ENCODE measurements at regions not wholly inside any gene's neighbourhood (a gene's known extent, or its start where the extent isn't known, plus 50 kb on each side); places are given as distances from the start of the nearest gene placed in this dataset.

DNA sequence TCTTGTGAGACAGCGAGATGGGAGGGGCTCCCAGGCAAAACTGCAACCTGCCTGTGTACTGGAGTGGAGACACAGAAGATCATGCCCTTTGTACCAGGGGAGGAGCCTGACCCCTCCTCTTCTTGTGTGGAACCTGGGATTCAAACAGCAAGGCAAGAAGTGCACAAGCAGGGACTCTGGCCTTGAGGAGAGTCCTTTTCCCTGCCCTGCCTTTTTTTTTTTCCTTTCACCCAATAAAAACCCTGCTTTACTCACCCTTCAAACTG lies 251.8 kb upstream of the OPRM1 start (continued):
- TF ChIP-seq, protein P1, sequence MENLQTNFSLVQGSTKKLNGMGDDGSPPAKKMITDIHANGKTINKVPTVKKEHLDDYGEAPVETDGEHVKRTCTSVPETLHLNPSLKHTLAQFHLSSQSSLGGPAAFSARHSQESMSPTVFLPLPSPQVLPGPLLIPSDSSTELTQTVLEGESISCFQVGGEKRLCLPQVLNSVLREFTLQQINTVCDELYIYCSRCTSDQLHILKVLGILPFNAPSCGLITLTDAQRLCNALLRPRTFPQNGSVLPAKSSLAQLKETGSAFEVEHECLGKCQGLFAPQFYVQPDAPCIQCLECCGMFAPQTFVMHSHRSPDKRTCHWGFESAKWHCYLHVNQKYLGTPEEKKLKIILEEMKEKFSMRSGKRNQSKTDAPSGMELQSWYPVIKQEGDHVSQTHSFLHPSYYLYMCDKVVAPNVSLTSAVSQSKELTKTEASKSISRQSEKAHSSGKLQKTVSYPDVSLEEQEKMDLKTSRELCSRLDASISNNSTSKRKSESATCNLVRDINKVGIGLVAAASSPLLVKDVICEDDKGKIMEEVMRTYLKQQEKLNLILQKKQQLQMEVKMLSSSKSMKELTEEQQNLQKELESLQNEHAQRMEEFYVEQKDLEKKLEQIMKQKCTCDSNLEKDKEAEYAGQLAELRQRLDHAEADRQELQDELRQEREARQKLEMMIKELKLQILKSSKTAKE (CRISPR knock-in tag; IDR thresholded peaks at IDR 0.05; ENCODE audit: borderline replicate concordance) = no peak
- TF ChIP-seq CBX5 (CRISPR knock-in tag; IDR thresholded peaks at IDR 0.05; ENCODE audit: borderline replicate concordance) = no peak
- TF ChIP-seq ZSCAN29 (CRISPR knock-in tag; conservative IDR thresholded peaks at IDR 0.05) = no peak
- no peak for TF ChIP-seq ELF3 (CRISPR knock-in tag; IDR thresholded peaks at IDR 0.05)
- 0 out of 2 replicates have a peak, but pooled peaks have one; percentile 37 for TF ChIP-seq SP5 (CRISPR knock-in tag; IDR thresholded peaks at IDR 0.05; ENCODE audit: borderline replicate concordance, low read depth)
- TF ChIP-seq, protein P2, sequence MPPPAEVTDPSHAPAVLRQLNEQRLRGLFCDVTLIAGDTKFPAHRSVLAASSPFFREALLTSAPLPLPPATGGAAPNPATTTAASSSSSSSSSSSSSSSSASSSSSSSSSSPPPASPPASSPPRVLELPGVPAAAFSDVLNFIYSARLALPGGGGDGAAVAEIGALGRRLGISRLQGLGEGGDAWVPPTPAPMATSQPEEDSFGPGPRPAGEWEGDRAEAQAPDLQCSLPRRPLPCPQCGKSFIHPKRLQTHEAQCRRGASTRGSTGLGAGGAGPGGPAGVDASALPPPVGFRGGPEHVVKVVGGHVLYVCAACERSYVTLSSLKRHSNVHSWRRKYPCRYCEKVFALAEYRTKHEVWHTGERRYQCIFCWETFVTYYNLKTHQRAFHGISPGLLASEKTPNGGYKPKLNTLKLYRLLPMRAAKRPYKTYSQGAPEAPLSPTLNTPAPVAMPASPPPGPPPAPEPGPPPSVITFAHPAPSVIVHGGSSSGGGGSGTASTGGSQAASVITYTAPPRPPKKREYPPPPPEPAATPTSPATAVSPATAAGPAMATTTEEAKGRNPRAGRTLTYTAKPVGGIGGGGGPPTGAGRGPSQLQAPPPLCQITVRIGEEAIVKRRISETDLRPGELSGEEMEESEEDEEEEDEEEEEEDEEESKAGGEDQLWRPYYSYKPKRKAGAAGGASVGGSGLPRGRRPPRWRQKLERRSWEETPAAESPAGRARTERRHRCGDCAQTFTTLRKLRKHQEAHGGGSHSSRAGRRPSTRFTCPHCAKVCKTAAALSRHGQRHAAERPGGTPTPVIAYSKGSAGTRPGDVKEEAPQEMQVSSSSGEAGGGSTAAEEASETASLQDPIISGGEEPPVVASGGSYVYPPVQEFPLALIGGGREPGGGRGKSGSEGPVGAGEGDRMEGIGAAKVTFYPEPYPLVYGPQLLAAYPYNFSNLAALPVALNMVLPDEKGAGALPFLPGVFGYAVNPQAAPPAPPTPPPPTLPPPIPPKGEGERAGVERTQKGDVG (CRISPR knock-in tag; IDR thresholded peaks at IDR 0.05; ENCODE audit: borderline replicate concordance) = no peak
- no peak for TF ChIP-seq MATR3 (CRISPR knock-in tag; IDR thresholded peaks at IDR 0.05)
- no peak for TF ChIP-seq REPIN1 (CRISPR knock-in tag; IDR thresholded peaks at IDR 0.05; ENCODE audit: borderline replicate concordance, low read depth)
- TF ChIP-seq ZMYM4 (CRISPR knock-in tag; IDR thresholded peaks at IDR 0.05) = 0 out of 2 replicates have a peak, but pooled peaks have one; percentile 17
- TF ChIP-seq ZNF207 (IDR thresholded peaks at IDR 0.05; ENCODE audit: borderline replicate concordance) = no peak
- TF ChIP-seq, protein P3, sequence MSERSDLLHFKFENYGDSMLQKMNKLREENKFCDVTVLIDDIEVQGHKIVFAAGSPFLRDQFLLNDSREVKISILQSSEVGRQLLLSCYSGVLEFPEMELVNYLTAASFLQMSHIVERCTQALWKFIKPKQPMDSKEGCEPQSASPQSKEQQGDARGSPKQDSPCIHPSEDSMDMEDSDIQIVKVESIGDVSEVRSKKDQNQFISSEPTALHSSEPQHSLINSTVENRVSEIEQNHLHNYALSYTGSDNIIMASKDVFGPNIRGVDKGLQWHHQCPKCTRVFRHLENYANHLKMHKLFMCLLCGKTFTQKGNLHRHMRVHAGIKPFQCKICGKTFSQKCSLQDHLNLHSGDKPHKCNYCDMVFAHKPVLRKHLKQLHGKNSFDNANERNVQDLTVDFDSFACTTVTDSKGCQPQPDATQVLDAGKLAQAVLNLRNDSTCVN (CRISPR knock-in tag; IDR thresholded peaks at IDR 0.05; ENCODE audit: borderline replicate concordance) = peak; percentile 95
- no peak for TF ChIP-seq NFYB (CRISPR knock-in tag; IDR thresholded peaks at IDR 0.05)
- no peak for TF ChIP-seq FIP1L1 (IDR thresholded peaks at IDR 0.05; ENCODE audit: borderline replicate concordance, insufficient read depth, low read depth, low read length)
- TF ChIP-seq MXD4 (CRISPR knock-in tag; IDR thresholded peaks at IDR 0.05) = no peak
- no peak for TF ChIP-seq ZNF33A (CRISPR knock-in tag; IDR thresholded peaks at IDR 0.05; ENCODE audit: borderline replicate concordance)
- TF ChIP-seq JUN (CRISPR knock-in tag; IDR thresholded peaks at IDR 0.05) = no peak
- no peak for TF ChIP-seq ZNF720 (CRISPR knock-in tag; IDR thresholded peaks at IDR 0.05)
- TF ChIP-seq HNRNPUL1 (IDR thresholded peaks at IDR 0.05; ENCODE audit: low read depth, low read length) = no peak
- TF ChIP-seq HNF4G (IDR thresholded peaks at IDR 0.05; ENCODE audit: borderline replicate concordance, low read depth, low read length) = peak; percentile 40; the same call in 1 of the 2 replicates
- TF ChIP-seq HNF4G (CRISPR knock-in tag; IDR thresholded peaks at IDR 0.05; ENCODE audit: borderline replicate concordance, low read depth) = 0 out of 2 replicates have a peak, but pooled peaks have one; percentile 51
- TF ChIP-seq ZNF501 (CRISPR knock-in tag; IDR thresholded peaks at IDR 0.05) = no peak
- no peak for TF ChIP-seq MZF1 (CRISPR knock-in tag; IDR thresholded peaks at IDR 0.05; ENCODE audit: borderline replicate concordance)
- TF ChIP-seq REXO4 (CRISPR knock-in tag; IDR thresholded peaks at IDR 0.05; ENCODE audit: borderline replicate concordance) = no peak
- no peak for TF ChIP-seq ZNF761 (CRISPR knock-in tag; conservative IDR thresholded peaks at IDR 0.05)
- no peak for TF ChIP-seq RAD21 (CRISPR knock-in tag; IDR thresholded peaks at IDR 0.05)
- TF ChIP-seq ZNF737 (CRISPR knock-in tag; IDR thresholded peaks at IDR 0.05; ENCODE audit: borderline replicate concordance) = no peak
- no peak for TF ChIP-seq ZNF614 (CRISPR knock-in tag; IDR thresholded peaks at IDR 0.05; ENCODE audit: borderline replicate concordance)
